ENCODE measurements at regions not wholly inside any gene's neighbourhood (a gene's known extent, or its start where the extent isn't known, plus 50 kb on each side); places are given as distances from the start of the nearest gene placed in this dataset.
"Not testable (repeated sequence)": the region's sequence is repeated elsewhere in the genome, so short reads cannot be mapped to it uniquely, and the experiment has no call there.

DNA sequence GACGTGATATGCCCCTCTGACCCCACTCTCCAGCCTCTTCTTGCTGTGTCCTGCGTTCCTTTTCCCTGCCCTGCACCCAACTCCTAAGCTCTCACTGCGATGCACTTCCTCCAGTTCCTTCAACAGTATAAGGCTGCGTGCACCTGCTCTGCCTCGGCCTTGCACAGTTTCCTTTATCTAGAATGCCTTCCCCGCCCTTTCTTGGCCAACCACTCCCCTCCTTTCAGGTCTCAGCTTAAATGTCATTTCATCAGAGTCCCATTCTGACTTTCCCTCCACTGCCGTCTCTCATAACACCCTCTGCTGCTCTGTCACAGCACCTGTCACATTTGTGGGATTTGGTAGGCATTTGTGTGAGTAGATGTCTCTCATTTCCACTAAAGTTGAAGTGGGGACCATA is 58.4 kb upstream of the NEIL3 start:
- H3K27ac ChIP-seq (ENCODE audit: low read depth, low read length, poor library complexity, severe bottlenecking): no peak overlapping the region
- TF ChIP-seq, protein P1, sequence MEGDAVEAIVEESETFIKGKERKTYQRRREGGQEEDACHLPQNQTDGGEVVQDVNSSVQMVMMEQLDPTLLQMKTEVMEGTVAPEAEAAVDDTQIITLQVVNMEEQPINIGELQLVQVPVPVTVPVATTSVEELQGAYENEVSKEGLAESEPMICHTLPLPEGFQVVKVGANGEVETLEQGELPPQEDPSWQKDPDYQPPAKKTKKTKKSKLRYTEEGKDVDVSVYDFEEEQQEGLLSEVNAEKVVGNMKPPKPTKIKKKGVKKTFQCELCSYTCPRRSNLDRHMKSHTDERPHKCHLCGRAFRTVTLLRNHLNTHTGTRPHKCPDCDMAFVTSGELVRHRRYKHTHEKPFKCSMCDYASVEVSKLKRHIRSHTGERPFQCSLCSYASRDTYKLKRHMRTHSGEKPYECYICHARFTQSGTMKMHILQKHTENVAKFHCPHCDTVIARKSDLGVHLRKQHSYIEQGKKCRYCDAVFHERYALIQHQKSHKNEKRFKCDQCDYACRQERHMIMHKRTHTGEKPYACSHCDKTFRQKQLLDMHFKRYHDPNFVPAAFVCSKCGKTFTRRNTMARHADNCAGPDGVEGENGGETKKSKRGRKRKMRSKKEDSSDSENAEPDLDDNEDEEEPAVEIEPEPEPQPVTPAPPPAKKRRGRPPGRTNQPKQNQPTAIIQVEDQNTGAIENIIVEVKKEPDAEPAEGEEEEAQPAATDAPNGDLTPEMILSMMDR (conservative IDR thresholded peaks at IDR 0.05; ENCODE audit: low read length): no peak
- TF ChIP-seq EZH2phosphoT487 (IDR thresholded peaks at IDR 0.05; ENCODE audit: borderline replicate concordance, low read depth, low read length): no peak
- intact Hi-C loops (cut with micrococcal nuclease; ENCODE audit: unreplicated experiment): loop anchor here (5.0 kb wide), 1 partner anchor 296 kb away; no protein-coding TSS in a partner anchor
- H3K9me3 ChIP-seq (ENCODE audit: low read length): no peaks in the 10 kb centered on the region
- no peaks in the 10 kb centered on the region for H3K9me2 ChIP-seq (ENCODE audit: insufficient read depth, low read length)
- no peaks in the 10 kb centered on the region for H3K79me2 ChIP-seq (ENCODE audit: insufficient read depth, low read depth, low read length)
- H4K20me1 ChIP-seq (ENCODE audit: insufficient read depth, low read length): no peaks in the 10 kb centered on the region
- ChIA-PET CTCF (ENCODE audit: unreplicated experiment) (no interaction called here), POLR2A (interaction anchor here (0.6 to 0.9 kb wide), 3 partner anchors 16 to 100 kb away, joined by 4 to 5 read pairs (median 4); no protein-coding TSS in a partner anchor)
- BruUV-seq (replicated peaks): no TSS peak
- no peak overlapping the region for H2AFZ ChIP-seq (ENCODE audit: low read length)
- no peak overlapping the region for H3K4me3 ChIP-seq (ENCODE audit: low read depth, low read length, poor library complexity, severe bottlenecking)
- no peaks in the 10 kb centered on the region for H3K4me1 ChIP-seq (ENCODE audit: insufficient read depth, low read length, poor library complexity, severe bottlenecking)
- DNase-seq (ENCODE audit: low spot score): no peak
- no peak overlapping the region for H3K4me2 ChIP-seq (ENCODE audit: low read length)
- no peaks in the 10 kb centered on the region for H3K36me3 ChIP-seq (ENCODE audit: insufficient read depth, low read length)

DNA sequence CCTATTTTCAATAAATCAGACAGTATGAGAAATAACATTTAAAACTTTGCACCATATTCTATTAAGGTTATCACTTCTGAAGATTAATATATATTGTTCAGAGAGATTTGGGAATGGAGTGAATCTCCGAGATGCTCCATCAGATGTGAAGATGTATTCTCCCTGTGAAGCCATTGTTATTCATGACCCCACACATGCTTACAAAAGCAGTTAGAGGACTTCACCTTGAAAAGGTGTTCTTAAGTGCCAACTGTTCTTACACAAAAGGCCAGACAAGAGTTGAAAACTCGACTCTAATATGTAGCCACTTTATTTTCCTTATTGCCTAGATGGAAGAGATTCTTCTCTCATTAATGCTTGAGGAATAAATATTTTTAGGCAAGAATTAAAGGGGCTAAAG is 54.3 kb upstream of the NEIL3 start:
- H3K79me2 ChIP-seq (ENCODE audit: insufficient read depth, low read depth, low read length): no peaks in the 10 kb centered on the region
- no peaks in the 10 kb centered on the region for H3K9me2 ChIP-seq (ENCODE audit: insufficient read depth, low read length)
- ChIA-PET POLR2A (interaction anchor here (0.6 to 1.0 kb wide), 4 partner anchors 34 to 314 kb away, joined by 3 read pairs; no protein-coding TSS in a partner anchor), CTCF (ENCODE audit: unreplicated experiment) (no interaction called here)
- no peak for DNase-seq (ENCODE audit: low spot score)
- H3K4me1 ChIP-seq (ENCODE audit: insufficient read depth, low read length, poor library complexity, severe bottlenecking): no peaks in the 10 kb centered on the region
- intact Hi-C loops (cut with micrococcal nuclease; ENCODE audit: unreplicated experiment): no loop called here
- H3K4me2 ChIP-seq (ENCODE audit: low read length): no peak overlapping the region
- TF ChIP-seq, protein P1 (conservative IDR thresholded peaks at IDR 0.05; ENCODE audit: low read length): no peak
- TF ChIP-seq EZH2phosphoT487 (IDR thresholded peaks at IDR 0.05; ENCODE audit: borderline replicate concordance, low read depth, low read length): no peak
- H3K9me3 ChIP-seq (ENCODE audit: low read length): no peaks in the 10 kb centered on the region
- H2AFZ ChIP-seq (ENCODE audit: low read length): no peak overlapping the region
- BruUV-seq (replicated peaks): no TSS peak
- no peaks in the 10 kb centered on the region for H4K20me1 ChIP-seq (ENCODE audit: insufficient read depth, low read length)
- no peak overlapping the region for H3K27ac ChIP-seq (ENCODE audit: low read depth, low read length, poor library complexity, severe bottlenecking)
- no peaks in the 10 kb centered on the region for H3K36me3 ChIP-seq (ENCODE audit: insufficient read depth, low read length)
- H3K4me3 ChIP-seq (ENCODE audit: low read depth, low read length, poor library complexity, severe bottlenecking): no peak overlapping the region

DNA sequence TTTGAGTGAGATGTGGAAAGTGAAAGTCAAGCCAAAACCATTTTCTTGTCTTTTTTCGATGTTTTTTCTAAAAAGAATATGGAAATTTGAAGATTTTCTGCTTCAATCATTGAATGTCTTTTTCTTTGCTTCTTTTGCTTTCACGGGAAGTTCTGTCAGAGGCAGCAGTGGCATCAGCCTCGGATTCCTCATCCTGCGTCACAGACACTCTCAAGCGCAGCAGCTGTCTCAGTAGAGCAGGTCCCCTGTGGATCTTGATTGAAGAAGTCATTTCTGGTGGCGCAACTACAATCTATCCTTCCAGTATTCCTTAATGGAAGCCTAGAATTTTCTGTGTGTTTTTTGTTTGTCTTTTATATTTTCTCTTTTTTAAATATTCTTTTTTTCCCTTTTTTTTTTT is 52.7 kb upstream of the NEIL3 start:
- no peaks in the 10 kb centered on the region for H3K79me2 ChIP-seq (ENCODE audit: insufficient read depth, low read depth, low read length)
- no peak overlapping the region for H3K4me3 ChIP-seq (ENCODE audit: low read depth, low read length, poor library complexity, severe bottlenecking)
- H2AFZ ChIP-seq (ENCODE audit: low read length): no peak overlapping the region
- no peaks in the 10 kb centered on the region for H3K9me3 ChIP-seq (ENCODE audit: low read length)
- no peaks in the 10 kb centered on the region for H3K4me1 ChIP-seq (ENCODE audit: insufficient read depth, low read length, poor library complexity, severe bottlenecking)
- BruUV-seq (replicated peaks): no TSS peak
- H3K36me3 ChIP-seq (ENCODE audit: insufficient read depth, low read length): no peaks in the 10 kb centered on the region
- CTCF ChIA-PET (ENCODE audit: unreplicated experiment): no interaction called here
- no peak for TF ChIP-seq EZH2phosphoT487 (IDR thresholded peaks at IDR 0.05; ENCODE audit: borderline replicate concordance, low read depth, low read length)
- TF ChIP-seq, protein P1 (conservative IDR thresholded peaks at IDR 0.05; ENCODE audit: low read length): no peak
- POLR2A ChIA-PET: interaction anchor here (0.7 kb wide), 1 partner anchor 53 kb away, joined by 3 read pairs; the partner anchor contains the start of gene NEIL3
- intact Hi-C loops (cut with micrococcal nuclease; ENCODE audit: unreplicated experiment): no loop called here
- no peak for DNase-seq (ENCODE audit: low spot score)
- no peaks in the 10 kb centered on the region for H3K9me2 ChIP-seq (ENCODE audit: insufficient read depth, low read length)
- no peaks in the 10 kb centered on the region for H4K20me1 ChIP-seq (ENCODE audit: insufficient read depth, low read length)
- no peak overlapping the region for H3K4me2 ChIP-seq (ENCODE audit: low read length)
- no peak overlapping the region for H3K27ac ChIP-seq (ENCODE audit: low read depth, low read length, poor library complexity, severe bottlenecking)

DNA sequence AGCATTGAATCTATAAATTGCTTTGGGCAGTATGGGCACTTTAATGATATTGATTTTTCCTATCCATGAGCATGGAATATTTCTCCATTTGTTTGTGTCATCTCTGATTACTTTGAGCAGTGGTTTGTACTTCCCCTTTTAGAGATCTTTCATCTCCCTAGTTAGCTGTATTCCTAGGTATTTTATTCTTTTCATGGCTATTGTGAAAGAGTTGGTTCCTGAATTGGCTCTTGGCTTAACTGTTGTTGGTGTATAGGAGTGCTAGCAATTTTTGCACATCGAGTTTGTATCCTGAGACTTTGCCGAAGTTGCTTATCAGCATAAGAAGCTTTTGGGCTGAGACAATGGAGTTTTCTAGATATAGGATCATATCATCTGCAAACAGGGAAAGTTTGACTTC is 50.2 kb upstream of the NEIL3 start:
- H3K4me2 ChIP-seq (ENCODE audit: low read length); DNase-seq (ENCODE audit: low spot score); H3K36me3 ChIP-seq (ENCODE audit: insufficient read depth, low read length); CTCF ChIA-PET (ENCODE audit: unreplicated experiment); H3K9me2 ChIP-seq (ENCODE audit: insufficient read depth, low read length); intact Hi-C loops (cut with micrococcal nuclease; ENCODE audit: unreplicated experiment); H3K4me1 ChIP-seq (ENCODE audit: insufficient read depth, low read length, poor library complexity, severe bottlenecking); H3K79me2 ChIP-seq (ENCODE audit: insufficient read depth, low read depth, low read length); H2AFZ ChIP-seq (ENCODE audit: low read length); H3K9me3 ChIP-seq (ENCODE audit: low read length); H3K4me3 ChIP-seq (ENCODE audit: low read depth, low read length, poor library complexity, severe bottlenecking); BruUV-seq (replicated peaks); H4K20me1 ChIP-seq (ENCODE audit: insufficient read depth, low read length); H3K27ac ChIP-seq (ENCODE audit: low read depth, low read length, poor library complexity, severe bottlenecking): not testable (repeated sequence)
- POLR2A ChIA-PET: interaction anchor here (1.0 kb wide), 2 partner anchors 29 to 181 kb away, joined by 3 read pairs; no protein-coding TSS in a partner anchor
